H1 (cell line): ENCODE measurements at regions not wholly inside any gene's neighbourhood (a gene's known extent, or its start where the extent isn't known, plus 50 kb on each side); places are given as distances from the start of the nearest gene placed in this dataset.
A peak's percentile ranks its signal among the peaks of the same experiment; 100 is the strongest.

Experiments
- CTCF ChIA-PET: fragments of 300-600 bp; sonication (Branson Sonifier 250); formaldehyde crosslinking; loops from one replicate; lab custom pipeline; 2021; ENCODE audit not compliant: partially characterized antibody; lab: Charles Lee
- POLR2A ChIA-PET: fragments of 300-600 bp; sonication (Branson Sonifier 250); formaldehyde crosslinking; loops from one replicate; lab custom pipeline; 2021; ENCODE audit warnings: inconsistent platforms; ENCODE audit not compliant: partially characterized antibody; lab: Charles Lee
- DNase-seq, 2 experiments: peaks; one replicate each; pipeline versions ENCODE4 v3.0.0 to v3.0.0-alpha.2; 2010 to 2022; ENCODE audit warnings: low spot score in 2 of 2, low read depth in 1 of 2, mixed read lengths in 1 of 2
- FAIRE-seq: peaks from 2 replicates; lab custom pipeline; 2011; peaks lifted over from hg19 to GRCh38; lab: Jason Lieb, UNC
- H2AFZ ChIP-seq: 2 replicates; pipeline ENCODE4 v1.8.1; 2012; ENCODE audit warnings: low read length, inconsistent platforms
- H2AK5ac ChIP-seq: 2 replicates; pipeline ENCODE4 v1.6.1; 2013; ENCODE audit warnings: low read depth, low read length
- H2BK120ac ChIP-seq: replicated peaks from 2 replicates; pipeline ENCODE3; 2013; ENCODE audit warnings: low read depth, low read length, inconsistent platforms
- H2BK12ac ChIP-seq: 2 replicates; pipeline ENCODE4 v1.6.1; 2013; ENCODE audit warnings: low read depth, low read length
- H2BK15ac ChIP-seq: 2 replicates; pipeline ENCODE4 v1.6.1; 2013; ENCODE audit warnings: low read length
- H2BK20ac ChIP-seq: 2 replicates; pipeline ENCODE4 v1.6.1; 2013; ENCODE audit warnings: low read length
- H2BK5ac ChIP-seq: 2 replicates; pipeline ENCODE4 v1.6.1; 2013; ENCODE audit warnings: low read depth, low read length
- H3K14ac ChIP-seq: 2 replicates; pipeline ENCODE4 v1.6.1; 2013; ENCODE audit warnings: inconsistent platforms; ENCODE audit not compliant: insufficient read length
- H3K18ac ChIP-seq: 2 replicates; pipeline ENCODE4 v1.6.1; 2013; ENCODE audit warnings: low read length; ENCODE audit errors: extremely low read depth
- H3K23ac ChIP-seq: 2 replicates; pipeline ENCODE4 v1.6.1; 2013; ENCODE audit warnings: inconsistent platforms; ENCODE audit not compliant: insufficient read length
- H3K23me2 ChIP-seq: 2 replicates; pipeline ENCODE4 v1.6.1; 2013; ENCODE audit warnings: low read depth, low read length
- H3K27ac ChIP-seq: 2 replicates; pipeline ENCODE4 v1.6.1; 2011; ENCODE audit warnings: low read depth, low read length, inconsistent platforms
- H3K27me3 ChIP-seq, 4 experiments: replicated peaks in 1 of 4; 1 replicate in 1 of 4; 2 replicates in 3 of 4; pipeline versions ENCODE4 v1.6.1 to v1.8.1; 2011 to 2013; ENCODE audit warnings: low read length in 3 of 4, mild to moderate bottlenecking in 3 of 4, inconsistent platforms in 2 of 4, mixed read lengths in 2 of 4, moderate library complexity in 1 of 4; ENCODE audit not compliant: control insufficient read depth in 3 of 4, insufficient read depth in 3 of 4; ENCODE audit errors: extremely low read depth in 1 of 4
- H3K36me3 ChIP-seq, 4 experiments: 2 replicates each; pipeline versions ENCODE4 v1.6.1 to v1.8.1; 2011 to 2013; ENCODE audit warnings: mild to moderate bottlenecking in 4 of 4, low read length in 3 of 4, moderate library complexity in 2 of 4, control low read depth in 1 of 4, inconsistent platforms in 1 of 4; ENCODE audit not compliant: insufficient read depth in 4 of 4, control insufficient read depth in 2 of 4
- H3K4ac ChIP-seq: replicated peaks from 2 replicates; pipeline ENCODE3; 2013; ENCODE audit warnings: low read length, low read depth, mixed read lengths, inconsistent platforms; ENCODE audit not compliant: insufficient read length
- H3K4me1 ChIP-seq, 4 experiments: replicated peaks in 1 of 4; 1 replicate in 1 of 4; 2 replicates in 3 of 4; pipeline versions ENCODE4 v1.6.1 to v1.8.1; 2011 to 2013; ENCODE audit warnings: low read length in 3 of 4, inconsistent platforms in 2 of 4, mixed read lengths in 1 of 4; ENCODE audit not compliant: insufficient read depth in 4 of 4, control insufficient read depth in 3 of 4
- H3K4me2 ChIP-seq, 2 experiments: 2 replicates each; pipeline versions ENCODE4 v1.6.1 to v1.8.1; 2011 to 2013; ENCODE audit warnings: low read depth in 2 of 2, low read length in 2 of 2, control low read depth in 1 of 2, inconsistent platforms in 1 of 2, mild to moderate bottlenecking in 1 of 2; ENCODE audit not compliant: insufficient read depth in 1 of 2
- H3K4me3 ChIP-seq, 4 experiments: fragments of 200-600, 300-600 bp in 1 of 4; sonication (generic), shearing (Covaris generic), sonication (Bioruptor Twin) in 1 of 4; 2 replicates each; pipeline versions ENCODE4 v1.5.1 to v1.8.1; 2011 to 2016; ENCODE audit warnings: low read length in 4 of 4, low read depth in 3 of 4, control low read depth in 2 of 4, inconsistent platforms in 2 of 4, mild to moderate bottlenecking in 2 of 4, mixed read lengths in 1 of 4, moderate library complexity in 1 of 4; ENCODE audit not compliant: insufficient read depth in 2 of 4; ENCODE audit errors: extremely low read depth in 1 of 4
- H3K56ac ChIP-seq: replicated peaks from 2 replicates; pipeline ENCODE3; 2013; ENCODE audit warnings: low read depth, mild to moderate bottlenecking, mixed read lengths, low read length, inconsistent platforms; ENCODE audit not compliant: insufficient read length
- H3K79me1 ChIP-seq: 2 replicates; pipeline ENCODE4 v1.6.1; 2013; ENCODE audit warnings: low read depth, low read length, control low read depth
- H3K79me2 ChIP-seq, 2 experiments: 2 replicates each; pipeline versions ENCODE4 v1.6.1 to v1.8.1; 2012 to 2013; ENCODE audit warnings: low read length in 2 of 2, mild to moderate bottlenecking in 2 of 2, inconsistent platforms in 1 of 2; ENCODE audit not compliant: insufficient read depth in 2 of 2, control insufficient read depth in 1 of 2
- H3K9ac ChIP-seq, 4 experiments: replicated peaks in 1 of 4; 1 replicate in 1 of 4; 2 replicates in 3 of 4; pipeline versions ENCODE4 v1.6.1 to v1.8.1; 2011 to 2013; ENCODE audit warnings: low read depth in 3 of 4, low read length in 3 of 4, control low read depth in 2 of 4, mild to moderate bottlenecking in 2 of 4, moderate library complexity in 2 of 4, inconsistent platforms in 1 of 4; ENCODE audit errors: extremely low read depth in 1 of 4
- H3K9me3 ChIP-seq, 2 experiments: 2 replicates each; pipeline versions ENCODE4 v1.6.1 to v1.8.1; 2012 to 2013; ENCODE audit warnings: mild to moderate bottlenecking in 2 of 2, moderate library complexity in 2 of 2, control low read depth in 1 of 2, inconsistent platforms in 1 of 2, low read depth in 1 of 2, low read length in 1 of 2, mixed read lengths in 1 of 2; ENCODE audit not compliant: insufficient read depth in 2 of 2
- H4K20me1 ChIP-seq, 2 experiments: replicated peaks in 1 of 2; 2 replicates each; pipeline versions ENCODE3 to v1.8.1; 2011 to 2013; ENCODE audit warnings: inconsistent platforms in 2 of 2, low read length in 2 of 2, mild to moderate bottlenecking in 1 of 2; ENCODE audit not compliant: insufficient read depth in 2 of 2, control insufficient read depth in 1 of 2
- H4K5ac ChIP-seq: 2 replicates; pipeline ENCODE4 v1.6.1; 2013; ENCODE audit warnings: low read length, low read depth, mixed read lengths, inconsistent platforms; ENCODE audit not compliant: insufficient read length
- H4K8ac ChIP-seq: 2 replicates; pipeline ENCODE4 v1.8.0; 2013; ENCODE audit warnings: mild to moderate bottlenecking, moderate library complexity, low read length, inconsistent platforms; ENCODE audit not compliant: insufficient read depth; ENCODE audit errors: extremely low read depth
- H4K91ac ChIP-seq: replicated peaks from 2 replicates; pipeline ENCODE3; 2013; ENCODE audit warnings: low read length, mixed read lengths, inconsistent platforms; ENCODE audit not compliant: insufficient read length
- GTF2F1 ChIP-seq: IDR thresholded peaks from 2 replicates; pipeline ENCODE4 v1.6.1; 2012; ENCODE audit warnings: low read depth, low read length, improper control_type of control experiment, borderline replicate concordance
- MAFK ChIP-seq: IDR thresholded peaks from 2 replicates; pipeline ENCODE4 v1.6.1; 2012; ENCODE audit warnings: low read depth, mild to moderate bottlenecking, improper control_type of control experiment, low read length
- WGBS, 2 experiments: shearing (Covaris generic) in 1 of 2; methylation state at CpG; one replicate each; pipeline versions ENCODE4 v1.1.6 to v1.1.7; 2013 to 2015; ENCODE audit warnings: low lambda C conversion rate in 2 of 2, mixed read lengths in 2 of 2, inconsistent platforms in 1 of 2, low coverage in 1 of 2, missing lambda C conversion rate in 1 of 2; ENCODE audit not compliant: insufficient replicate concordance in 2 of 2, insufficient coverage in 1 of 2, insufficient read length in 1 of 2; ENCODE audit errors: extremely low coverage in 1 of 2, missing lambda C conversion rate in 1 of 2; 5-methylcytosine and 5-hydroxymethylcytosine counted together

- ChIA-PET POLR2A (interaction anchor here (0.6 kb wide), 1 partner anchor 59 kb away, joined by 4 read pairs; no protein-coding TSS in a partner anchor), CTCF (interaction anchor here (0.6 to 2.4 kb wide), 3 partner anchors 34 to 643 kb away, joined by 3 to 6 read pairs (median 3); no protein-coding TSS in a partner anchor)
- Histone ChIP-seq H2AFZ (no peak overlapping the region), H2AK5ac (no peak overlapping the region), H3K18ac (no peak overlapping the region), H3K4me1 (no peaks in the 10 kb centered on the region), H3K27me3 (no peaks in the 10 kb centered on the region), H3K27ac (no peak overlapping the region), H3K4ac (no peak overlapping the region), H3K14ac (no peak overlapping the region), H3K79me1 (no peaks in the 10 kb centered on the region), H3K9me3 (peaks cover 0 to 7% of the 10 kb centered on the region in 2 experiments; a peak in 1 of 4 replicates), H2BK20ac (no peak overlapping the region), H3K56ac (no peak overlapping the region), H3K23ac (no peak overlapping the region), H2BK15ac (no peak overlapping the region), H3K23me2 (no peaks in the 10 kb centered on the region), H3K79me2 (no peaks in the 10 kb centered on the region), H2BK5ac (no peak overlapping the region), H4K8ac (no peak overlapping the region), H2BK12ac (no peak overlapping the region), H4K20me1 (no peaks in the 10 kb centered on the region), H3K4me3 (no peak overlapping the region), H2BK120ac (no peak overlapping the region), H4K91ac (no peak overlapping the region), H3K9ac (no peak overlapping the region), H3K36me3 (no peaks in the 10 kb centered on the region; a peak in 1 of 8 replicates), H4K5ac (no peak overlapping the region), H3K4me2 (no peak overlapping the region)
- DNase-seq (no peak), FAIRE-seq (no peak)
- no peak for TF ChIP-seq GTF2F1
- TF ChIP-seq MAFK = peak; percentile 48
- 95% methylated on average over 7 of the region's 7 CpGs; no CpG with 5 or more reads in 1 of the 2 experiments for WGBS, 2 experiments
Observed at GRCh38 chr6:170473801-170474200, 79.3 kb downstream of the PSMB1 start.
